ENCODE measurements at regions not wholly inside any gene's neighbourhood (a gene's known extent, or its start where the extent isn't known, plus 50 kb on each side); places are given as distances from the start of the nearest gene placed in this dataset.
"Not testable (repeated sequence)": the region's sequence is repeated elsewhere in the genome, so short reads cannot be mapped to it uniquely, and the experiment has no call there.

- TF ChIP-seq CTCF (conservative IDR thresholded peaks at IDR 0.05; ENCODE audit: control insufficient read depth, insufficient read depth, low read depth, low read length) = no peak
- no peak overlapping the region for H3K4me3 ChIP-seq (ENCODE audit: control insufficient read depth, low read depth, low read length)
- DNase-seq (ENCODE audit: low read depth) = no peak
Observed at GRCh38 chr13:105679838-105680237, 855.6 kb downstream of the EFNB2 start.

GRCh38 chr13:105678072-105678471, 857.4 kb downstream of the EFNB2 start:
- no peak overlapping the region for H3K4me3 ChIP-seq (ENCODE audit: control insufficient read depth, low read depth, low read length)
- DNase-seq (ENCODE audit: low read depth) = no peak
- no peak for TF ChIP-seq CTCF (conservative IDR thresholded peaks at IDR 0.05; ENCODE audit: control insufficient read depth, insufficient read depth, low read depth, low read length)

- no peak overlapping the region for H3K4me3 ChIP-seq (ENCODE audit: control insufficient read depth, low read depth, low read length)
- no peak for TF ChIP-seq CTCF (conservative IDR thresholded peaks at IDR 0.05; ENCODE audit: control insufficient read depth, insufficient read depth, low read depth, low read length)
- DNase-seq (ENCODE audit: low read depth) = no peak
Observed at GRCh38 chr13:105672881-105673280, 862.6 kb downstream of the EFNB2 start.

- DNase-seq (ENCODE audit: low read depth); H3K4me3 ChIP-seq (ENCODE audit: control insufficient read depth, low read depth, low read length): not testable (repeated sequence)
Observed at GRCh38 chr13:105671131-105671530, 864.3 kb downstream of the EFNB2 start.

GRCh38 chr13:105670179-105670990, 865.1 kb downstream of the EFNB2 start:
- no peak for TF ChIP-seq CTCF (conservative IDR thresholded peaks at IDR 0.05; ENCODE audit: control insufficient read depth, insufficient read depth, low read depth, low read length)
- H3K4me3 ChIP-seq (ENCODE audit: control insufficient read depth, low read depth, low read length) = no peak overlapping the region
- no peak for DNase-seq (ENCODE audit: low read depth)

- no peak overlapping the region for H3K4me3 ChIP-seq (ENCODE audit: control insufficient read depth, low read depth, low read length)
- TF ChIP-seq CTCF (conservative IDR thresholded peaks at IDR 0.05; ENCODE audit: control insufficient read depth, insufficient read depth, low read depth, low read length) = no peak
Observed at GRCh38 chr13:105665284-105665683, 870.2 kb downstream of the EFNB2 start.

GRCh38 chr13:105663182-105663581, 872.3 kb downstream of the EFNB2 start:
- no peak for DNase-seq (ENCODE audit: low read depth)
- H3K4me3 ChIP-seq (ENCODE audit: control insufficient read depth, low read depth, low read length) = no peak overlapping the region
- TF ChIP-seq CTCF (conservative IDR thresholded peaks at IDR 0.05; ENCODE audit: control insufficient read depth, insufficient read depth, low read depth, low read length) = no peak

More at GRCh38 chr13:105665284-105665683, 870.2 kb downstream of the EFNB2 start:
- no peak for DNase-seq (ENCODE audit: low read depth)
